Transverse colon (tissue), 4 donors: ENCODE measurements at regions not wholly inside any gene's neighbourhood (a gene's known extent, or its start where the extent isn't known, plus 50 kb on each side); places are given as distances from the start of the nearest gene placed in this dataset.

Source experiments
- DNase-seq: peaks from one replicate; pipeline ENCODE4 v3.0.0-alpha.2; 2019
- H3K27ac ChIP-seq, 4 donors: fragments of 200-600 bp; sonication (generic); 2 replicates each; pipeline ENCODE4 v1.5.1; 2016 to 2018; ENCODE audit warnings: inconsistent platforms in 4 of 4
- H3K27me3 ChIP-seq: fragments of 200-600 bp; sonication (generic); 2 replicates; pipeline ENCODE4 v1.5.1; 2017; ENCODE audit warnings: inconsistent platforms
- H3K36me3 ChIP-seq, 4 donors: fragments of 200-600 bp; sonication (generic); 2 replicates each; pipeline ENCODE4 v1.5.1; 2017 to 2019; ENCODE audit warnings: inconsistent platforms in 4 of 4
- H3K4me1 ChIP-seq, 4 donors: fragments of 200-600 bp; sonication (generic); 2 replicates each; pipeline ENCODE4 v1.5.1; 2017 to 2020; ENCODE audit warnings: inconsistent platforms in 4 of 4
- H3K4me3 ChIP-seq, 4 donors: fragments of 200-600 bp; sonication (generic); 1 replicate in 1 of 4; 2 replicates in 3 of 4; pipeline versions ENCODE4 v1.5.1 to v1.6.1; 2017 to 2019; ENCODE audit warnings: inconsistent platforms in 4 of 4
- H3K9me3 ChIP-seq, 2 donors: fragments of 200-600 bp; sonication (generic); 2 replicates each; pipeline ENCODE4 v1.5.1; 2017 to 2019; ENCODE audit warnings: inconsistent platforms in 2 of 2
- CTCF ChIP-seq, 5 experiments: fragments of 200-600 bp in 3 of 5; fragments of 450-650 bp in 2 of 5; sonication (generic) in 3 of 5; IDR thresholded peaks; 1 replicate in 2 of 5; 2 replicates in 3 of 5; pipeline ENCODE4 v1.5.1; 2016 to 2017; ENCODE audit warnings: antibody characterized with exemption in 5 of 5, inconsistent platforms in 3 of 5, mild to moderate bottlenecking in 2 of 5, moderate library complexity in 1 of 5
- EP300 ChIP-seq: sonication (generic); formaldehyde crosslinking; IDR thresholded peaks from one replicate; pipeline ENCODE4 v1.6.1; 2017; ENCODE audit warnings: antibody characterized with exemption, low read depth
- POLR2A ChIP-seq: fragments of 450-650 bp; IDR thresholded peaks from one replicate; pipeline ENCODE4 v1.6.1; 2016; ENCODE audit warnings: antibody characterized with exemption, mild to moderate bottlenecking, moderate library complexity
- POLR2AphosphoS5 ChIP-seq, 3 donors: sonication (generic); formaldehyde crosslinking; IDR thresholded peaks; one replicate each; pipeline ENCODE4 v1.6.1; 2016; ENCODE audit warnings: antibody characterized with exemption in 3 of 3
- WGBS, 2 donors: methylation state at CpG; one replicate each; pipeline ENCODE4 v1.1.5; 2018; ENCODE audit warnings: low coverage in 1 of 2; 5-methylcytosine and 5-hydroxymethylcytosine counted together
- in situ Hi-C, 4 donors: fragments of 200-750 bp; cut with MboI; loops; one replicate each; pipeline versions ENCODE4 v1.15.0 to v1.15.1; 2017; ENCODE audit warnings: low sequenced_read_pairs in 3 of 4, low pct_ligation_motif_present in 1 of 4, low pct_unique_long_range_greater_than_20kb in 1 of 4
- intact Hi-C: fragments of 100-400 bp; cut with DNase I; formaldehyde crosslinking; loops from one replicate; pipeline ENCODE4 v1.15.1; 2023; ENCODE audit warnings: low total_unique reads

- no peaks in the 10 kb centered on the region for H3K4me1 ChIP-seq
- no peak overlapping the region for H3K4me3 ChIP-seq
- H3K27ac ChIP-seq: no peak overlapping the region
- intact Hi-C loops (no loop called here), in situ Hi-C loops (no loop called here)
- TF ChIP-seq POLR2A (no peak), POLR2AphosphoS5 (IDR thresholded peaks at IDR 0.05) (no peak), CTCF (IDR thresholded peaks at IDR 0.05) (no peak), EP300 (no peak)
- no peaks in the 10 kb centered on the region for H3K9me3 ChIP-seq
- WGBS, 2 donors: 59 to 83% methylated on average over 1 to 5 of the region's 5 CpGs
- no peak for DNase-seq
- H3K27me3 ChIP-seq: peaks cover 6% of the 10 kb centered on the region
- no peaks in the 10 kb centered on the region for H3K36me3 ChIP-seq
These were observed 66.8 kb upstream of the FICD start for GRCh38 chr12:108448246-108448645.

- DNase-seq: no peak
- Histone ChIP-seq H3K27ac (peak overlapping the region; percentile 26 to 55 (median 46)), H3K4me1 (no peaks in the 10 kb centered on the region), H3K9me3 (no peaks in the 10 kb centered on the region), H3K27me3 (no peaks in the 10 kb centered on the region), H3K4me3 (no peak overlapping the region), H3K36me3 (no peaks in the 10 kb centered on the region)
- in situ Hi-C loops: no loop called here
- TF ChIP-seq EP300: no peak
- TF ChIP-seq POLR2A: no peak
- intact Hi-C loops: no loop called here
- 47 to 57% methylated on average over 1 of the region's 1 CpG for WGBS, 2 donors
These were observed 67.8 kb upstream of the FICD start for GRCh38 chr12:108447168-108447832.

GRCh38 chr12:108446766-108447165 is 68.3 kb upstream of the FICD start:
- DNase-seq: no peak
- TF ChIP-seq POLR2AphosphoS5 (IDR thresholded peaks at IDR 0.05): no peak
- TF ChIP-seq CTCF (IDR thresholded peaks at IDR 0.05): no peak
- no peak for TF ChIP-seq EP300
- no peak for TF ChIP-seq POLR2A
- Histone ChIP-seq H3K27me3 (no peaks in the 10 kb centered on the region), H3K4me1 (no peaks in the 10 kb centered on the region), H3K9me3 (no peaks in the 10 kb centered on the region), H3K27ac (peak overlapping the region; percentile 26 to 55 (median 46)), H3K4me3 (no peak overlapping the region), H3K36me3 (no peaks in the 10 kb centered on the region)
- WGBS, 2 donors: 26 to 34% methylated on average over 3 to 5 of the region's 5 CpGs
- intact Hi-C loops: no loop called here
- in situ Hi-C loops: no loop called here

- H3K27ac ChIP-seq: no peak overlapping the region
- no peaks in the 10 kb centered on the region for H3K27me3 ChIP-seq
- H3K36me3 ChIP-seq: no peaks in the 10 kb centered on the region
- intact Hi-C loops: no loop called here
- DNase-seq: no peak
- TF ChIP-seq POLR2A (no peak), EP300 (no peak), POLR2AphosphoS5 (IDR thresholded peaks at IDR 0.05) (no peak), CTCF (IDR thresholded peaks at IDR 0.05) (no peak)
- in situ Hi-C loops: no loop called here
- no peaks in the 10 kb centered on the region for H3K9me3 ChIP-seq
- no peaks in the 10 kb centered on the region for H3K4me1 ChIP-seq
- H3K4me3 ChIP-seq: no peak overlapping the region
- WGBS, 2 donors: 82 to 85% methylated on average over 7 to 8 of the region's 8 CpGs
These were observed 72.2 kb upstream of the FICD start for GRCh38 chr12:108442910-108443309.

- no peak for DNase-seq
- Histone ChIP-seq H3K27me3 (no peaks in the 10 kb centered on the region), H3K9me3 (no peaks in the 10 kb centered on the region), H3K4me1 (no peaks in the 10 kb centered on the region), H3K27ac (no peak overlapping the region), H3K4me3 (no peak overlapping the region), H3K36me3 (no peaks in the 10 kb centered on the region)
- TF ChIP-seq CTCF (IDR thresholded peaks at IDR 0.05): no peak
- TF ChIP-seq POLR2AphosphoS5 (IDR thresholded peaks at IDR 0.05): no peak
- no peak for TF ChIP-seq EP300
- TF ChIP-seq POLR2A: no peak
- intact Hi-C loops (no loop called here), in situ Hi-C loops (no loop called here)
- WGBS, 2 donors: 4 to 9% methylated on average over 3 of the region's 3 CpGs
These were observed 73.0 kb upstream of the FICD start for GRCh38 chr12:108442067-108442466.
